ENCODE measurements at regions not wholly inside any gene's neighbourhood (a gene's known extent, or its start where the extent isn't known, plus 50 kb on each side); places are given as distances from the start of the nearest gene placed in this dataset.
"Not testable (repeated sequence)": the region's sequence is repeated elsewhere in the genome, so short reads cannot be mapped to it uniquely, and the experiment has no call there.

GRCh38 chr14:104473649-104474494 is 105.7 kb upstream of the C14orf180 start:
- Mint-ChIP-seq H3K9me3 (no peaks in the 10 kb centered on the region), H3K4me1 (ENCODE audit: low read depth) (no peaks in the 10 kb centered on the region), H3K4me3 (no peak overlapping the region), H3K27ac (no peak overlapping the region), H3K27me3 (ENCODE audit: low read depth) (peaks cover 5% of the 10 kb centered on the region), H3K36me3 (ENCODE audit: insufficient read depth in 2 of 2) (no peaks in the 10 kb centered on the region)
- ATAC-seq (replicated peaks in 1 of 2) (no peak), DNase-seq (no peak)

- Mint-ChIP-seq H3K36me3 (ENCODE audit: insufficient read depth in 2 of 2) (no peaks in the 10 kb centered on the region), H3K4me1 (ENCODE audit: low read depth) (no peaks in the 10 kb centered on the region), H3K9me3 (no peaks in the 10 kb centered on the region), H3K27me3 (ENCODE audit: low read depth) (peaks cover 5% of the 10 kb centered on the region), H3K27ac (no peak overlapping the region), H3K4me3 (no peak overlapping the region)
- DNase-seq (no peak), ATAC-seq (replicated peaks in 1 of 2) (no peak)
These were observed 104.9 kb upstream of the C14orf180 start for GRCh38 chr14:104474495-104475213.

- Mint-ChIP-seq H3K4me3 (no peak overlapping the region), H3K27me3 (ENCODE audit: low read depth) (peaks cover 5% of the 10 kb centered on the region), H3K9me3 (no peaks in the 10 kb centered on the region), H3K36me3 (ENCODE audit: insufficient read depth in 2 of 2) (no peaks in the 10 kb centered on the region), H3K27ac (no peak overlapping the region), H3K4me1 (ENCODE audit: low read depth) (no peaks in the 10 kb centered on the region)
- DNase-seq (no peak), ATAC-seq (replicated peaks in 1 of 2) (no peak)
These were observed 104.3 kb upstream of the C14orf180 start for GRCh38 chr14:104475256-104475655.

GRCh38 chr14:104475802-104476201 is 103.8 kb upstream of the C14orf180 start:
- Mint-ChIP-seq H3K27ac (no peak overlapping the region), H3K27me3 (ENCODE audit: low read depth) (peaks cover 5% of the 10 kb centered on the region), H3K4me1 (ENCODE audit: low read depth) (no peaks in the 10 kb centered on the region), H3K9me3 (no peaks in the 10 kb centered on the region), H3K36me3 (ENCODE audit: insufficient read depth in 2 of 2) (no peaks in the 10 kb centered on the region), H3K4me3 (no peak overlapping the region)
- ATAC-seq (replicated peaks in 1 of 2) (no peak), DNase-seq (no peak)

GRCh38 chr14:104476437-104476836 is 103.1 kb upstream of the C14orf180 start:
- no peak overlapping the region for H3K27ac Mint-ChIP-seq
- no peak for DNase-seq
- ATAC-seq (replicated peaks in 1 of 2) = no peak
- peaks cover 0 to 3% of the 10 kb centered on the region in 2 donors for H3K36me3 Mint-ChIP-seq (ENCODE audit: insufficient read depth in 2 of 2)
- H3K27me3 Mint-ChIP-seq (ENCODE audit: low read depth) = peaks cover 5% of the 10 kb centered on the region
- no peaks in the 10 kb centered on the region for H3K4me1 Mint-ChIP-seq (ENCODE audit: low read depth)
- peaks cover 2 to 3% of the 10 kb centered on the region in 2 donors for H3K9me3 Mint-ChIP-seq
- H3K4me3 Mint-ChIP-seq = no peak overlapping the region

- Mint-ChIP-seq H3K27ac (no peak overlapping the region), H3K4me3 (no peak overlapping the region), H3K36me3 (ENCODE audit: insufficient read depth in 2 of 2) (peaks cover 0 to 6% of the 10 kb centered on the region in 2 donors), H3K9me3 (peaks cover 4 to 6% of the 10 kb centered on the region in 2 donors), H3K27me3 (ENCODE audit: low read depth) (peaks cover 5% of the 10 kb centered on the region), H3K4me1 (ENCODE audit: low read depth) (no peaks in the 10 kb centered on the region)
- ATAC-seq (replicated peaks in 1 of 2) (no peak), DNase-seq (no peak)
These were observed 102.4 kb upstream of the C14orf180 start for GRCh38 chr14:104477117-104477623.

- Mint-ChIP-seq H3K4me1 (ENCODE audit: low read depth) (no peaks in the 10 kb centered on the region), H3K27ac (no peak overlapping the region), H3K27me3 (ENCODE audit: low read depth) (peaks cover 6% of the 10 kb centered on the region), H3K36me3 (ENCODE audit: insufficient read depth in 2 of 2) (peaks cover 0 to 7% of the 10 kb centered on the region in 2 donors), H3K4me3 (no peak overlapping the region), H3K9me3 (peaks cover 4 to 6% of the 10 kb centered on the region in 2 donors)
- DNase-seq (no peak), ATAC-seq (replicated peaks in 1 of 2) (no peak)
These were observed 101.7 kb upstream of the C14orf180 start for GRCh38 chr14:104477666-104478380.

- Mint-ChIP-seq H3K4me3 (no peak overlapping the region), H3K36me3 (ENCODE audit: insufficient read depth in 2 of 2) (peaks cover 0 to 11% of the 10 kb centered on the region in 2 donors), H3K27ac (no peak overlapping the region), H3K4me1 (ENCODE audit: low read depth) (no peaks in the 10 kb centered on the region), H3K9me3 (peaks cover 9 to 10% of the 10 kb centered on the region in 2 donors), H3K27me3 (ENCODE audit: low read depth) (peaks cover 14% of the 10 kb centered on the region)
- ATAC-seq (replicated peaks in 1 of 2) (no peak), DNase-seq (no peak)
These were observed 100.9 kb upstream of the C14orf180 start for GRCh38 chr14:104478656-104479055.

GRCh38 chr14:104479901-104480300 is 99.7 kb upstream of the C14orf180 start:
- peaks cover 0 to 11% of the 10 kb centered on the region in 2 donors for H3K36me3 Mint-ChIP-seq (ENCODE audit: insufficient read depth in 2 of 2)

GRCh38 chr14:104481323-104481722 is 98.2 kb upstream of the C14orf180 start:
- ATAC-seq (replicated peaks in 1 of 2) = no peak
- Mint-ChIP-seq H3K4me3 (no peak overlapping the region), H3K27ac (no peak overlapping the region), H3K36me3 (ENCODE audit: insufficient read depth in 2 of 2) (peaks cover 0 to 11% of the 10 kb centered on the region in 2 donors), H3K9me3 (peaks cover 9 to 12% of the 10 kb centered on the region in 2 donors), H3K27me3 (ENCODE audit: low read depth) (peaks cover 24% of the 10 kb centered on the region), H3K4me1 (ENCODE audit: low read depth) (no peaks in the 10 kb centered on the region)
- DNase-seq = no peak

More at GRCh38 chr14:104479901-104480300, 99.7 kb upstream of the C14orf180 start:
- Mint-ChIP-seq H3K4me3 (no peak overlapping the region), H3K9me3 (peaks cover 9 to 12% of the 10 kb centered on the region in 2 donors), H3K27ac (no peak overlapping the region), H3K27me3 (ENCODE audit: low read depth) (peaks cover 10% of the 10 kb centered on the region), H3K4me1 (ENCODE audit: low read depth) (no peaks in the 10 kb centered on the region)
- DNase-seq = no peak
- ATAC-seq (replicated peaks in 1 of 2) = no peak

GRCh38 chr14:104482017-104482416 is 97.5 kb upstream of the C14orf180 start:
- not testable (repeated sequence) for H3K4me1 Mint-ChIP-seq (ENCODE audit: low read depth); DNase-seq; ATAC-seq (replicated peaks in 1 of 2); H3K4me3 Mint-ChIP-seq; H3K27ac Mint-ChIP-seq
- H3K36me3 Mint-ChIP-seq (ENCODE audit: insufficient read depth in 2 of 2) = peaks cover 0 to 11% of the 10 kb centered on the region in 2 donors
- peaks cover 26% of the 10 kb centered on the region for H3K27me3 Mint-ChIP-seq (ENCODE audit: low read depth)
- peaks cover 9 to 12% of the 10 kb centered on the region in 2 donors for H3K9me3 Mint-ChIP-seq

GRCh38 chr14:104486222-104486923 is 93.2 kb upstream of the C14orf180 start:
- H3K36me3 Mint-ChIP-seq (ENCODE audit: insufficient read depth in 2 of 2) = peaks cover 0 to 8% of the 10 kb centered on the region in 2 donors
- H3K4me3 Mint-ChIP-seq = no peak overlapping the region
- H3K27me3 Mint-ChIP-seq (ENCODE audit: low read depth) = peaks cover 26% of the 10 kb centered on the region
- H3K4me1 Mint-ChIP-seq (ENCODE audit: low read depth) = no peaks in the 10 kb centered on the region
- ATAC-seq (replicated peaks in 1 of 2) = no peak
- no peak for DNase-seq
- H3K9me3 Mint-ChIP-seq = peaks cover 7 to 9% of the 10 kb centered on the region in 2 donors
- no peak overlapping the region for H3K27ac Mint-ChIP-seq

Data from activated T-cell treated with anti-CD3 and anti-CD28 coated beads, Interleukin-2, amount 50 U/mL, for 72 hours (primary cell).